HG03159 (cell line): ENCODE measurements at regions not wholly inside any gene's neighbourhood (a gene's known extent, or its start where the extent isn't known, plus 50 kb on each side); places are given as distances from the start of the nearest gene placed in this dataset.
"Not testable (repeated sequence)": the region's sequence is repeated elsewhere in the genome, so short reads cannot be mapped to it uniquely, and the experiment has no call there.

Experiments
- ATAC-seq: cut with Tn5 transposase; IDR thresholded peaks from one replicate; pipeline ENCODE4 v1.9.1; 2021; ENCODE audit warnings: mild to moderate bottlenecking, moderate library complexity; ENCODE audit not compliant: unreplicated experiment

DNA sequence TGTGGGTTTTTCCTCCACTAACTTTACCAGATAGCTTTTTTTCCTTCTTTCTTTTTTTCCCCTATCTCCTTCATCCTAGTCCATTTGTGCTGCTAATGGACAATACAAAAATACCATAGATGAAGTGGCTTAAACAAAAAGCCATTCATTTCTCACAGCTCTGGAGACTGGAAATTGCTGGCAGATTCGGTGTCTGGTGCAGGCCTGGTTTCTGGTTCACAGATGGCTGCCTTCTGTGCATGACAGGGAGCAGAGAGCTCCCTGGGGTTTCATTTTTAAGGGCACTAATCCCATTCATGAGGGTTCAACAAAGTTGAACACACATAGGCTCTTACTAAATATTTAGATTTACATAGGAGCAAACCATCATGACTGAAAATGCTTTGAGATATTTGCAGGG, 467.4 kb downstream of the TYW1 start:
- ATAC-seq, result no peak

- ATAC-seq, result no peak
Observed at GRCh38 chr7:67466109-67466508, 469.5 kb downstream of the TYW1 start.

DNA sequence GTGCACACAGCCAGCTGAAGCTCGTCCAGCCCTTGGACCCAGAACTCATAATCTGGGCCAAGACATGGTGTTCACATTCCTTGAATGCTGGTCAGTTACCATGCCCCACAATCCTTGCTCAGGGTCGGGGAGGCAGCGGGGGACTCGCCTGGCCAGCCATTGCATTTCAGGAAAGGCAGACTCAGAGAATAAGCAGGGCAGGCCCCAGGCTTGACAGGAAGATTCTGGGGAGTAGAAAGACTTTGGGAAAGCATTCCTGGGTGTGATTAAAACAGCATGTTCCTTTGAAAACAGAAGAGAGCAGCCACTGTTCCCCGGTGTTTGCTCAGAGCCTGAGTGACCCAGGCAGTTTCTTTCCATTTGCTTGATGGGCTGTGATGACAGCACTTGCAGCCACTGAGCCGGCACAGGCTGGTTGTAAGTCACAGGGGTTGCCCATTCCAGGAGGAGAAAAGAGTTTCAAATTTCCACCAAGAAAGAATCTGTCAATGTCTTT, 473.7 kb downstream of the TYW1 start:
- ATAC-seq, result no peak

- ATAC-seq, result no peak
Observed at GRCh38 chr7:67475293-67475692, 478.7 kb downstream of the TYW1 start.

GRCh38 chr7:67478066-67478465, 481.4 kb downstream of the TYW1 start:
- ATAC-seq, result no peak

DNA sequence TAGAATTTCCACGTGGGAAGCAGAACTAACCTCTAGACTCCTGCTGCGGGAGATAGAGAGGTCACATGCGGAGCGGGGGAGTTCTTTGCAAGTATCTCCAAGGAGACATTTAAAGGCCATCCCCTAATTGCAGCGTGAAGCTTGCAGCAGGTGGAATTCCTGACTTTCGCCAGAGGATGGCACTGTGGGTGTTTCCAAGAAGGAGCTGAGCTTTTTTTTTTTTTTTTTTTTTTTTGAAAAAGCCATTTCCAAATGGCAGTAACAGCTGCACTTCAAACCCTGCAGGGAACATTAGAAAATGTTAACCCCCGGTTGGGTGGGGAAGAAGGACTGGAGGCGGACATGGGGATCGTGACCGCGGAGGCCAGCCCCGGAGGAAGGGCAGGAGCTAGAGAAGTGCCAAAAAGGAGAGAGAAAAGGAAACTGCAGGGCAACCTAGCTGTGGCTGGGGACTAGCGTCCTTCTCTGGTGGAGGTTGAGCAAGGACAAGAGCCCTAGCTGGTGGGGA, 487.7 kb downstream of the TYW1 start:
- ATAC-seq, result no peak

DNA sequence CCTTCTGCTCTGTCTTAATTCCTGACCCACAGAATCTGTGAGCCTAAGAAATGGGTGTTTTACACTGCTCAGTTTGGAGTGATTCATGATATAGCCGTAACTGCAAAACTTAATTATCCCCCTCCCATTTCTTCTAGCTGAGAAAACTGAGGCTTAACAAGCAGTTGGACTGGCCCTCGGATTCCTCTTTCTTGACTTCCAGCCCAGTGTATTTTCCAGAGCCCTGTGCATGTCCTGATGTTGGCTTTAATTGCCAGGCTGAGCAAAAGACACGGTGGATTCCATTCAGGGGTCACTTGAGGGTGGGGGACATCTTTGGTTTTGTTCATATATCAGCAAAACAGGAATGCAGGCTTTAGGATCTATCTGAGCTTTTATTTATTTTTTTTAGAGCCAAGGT, 489.8 kb downstream of the TYW1 start:
- ATAC-seq, result no peak

- no peak for ATAC-seq
Observed at GRCh38 chr7:67487316-67487715, 490.7 kb downstream of the TYW1 start.

GRCh38 chr7:67489881-67490280, 493.2 kb downstream of the TYW1 start:
- ATAC-seq, result no peak

DNA sequence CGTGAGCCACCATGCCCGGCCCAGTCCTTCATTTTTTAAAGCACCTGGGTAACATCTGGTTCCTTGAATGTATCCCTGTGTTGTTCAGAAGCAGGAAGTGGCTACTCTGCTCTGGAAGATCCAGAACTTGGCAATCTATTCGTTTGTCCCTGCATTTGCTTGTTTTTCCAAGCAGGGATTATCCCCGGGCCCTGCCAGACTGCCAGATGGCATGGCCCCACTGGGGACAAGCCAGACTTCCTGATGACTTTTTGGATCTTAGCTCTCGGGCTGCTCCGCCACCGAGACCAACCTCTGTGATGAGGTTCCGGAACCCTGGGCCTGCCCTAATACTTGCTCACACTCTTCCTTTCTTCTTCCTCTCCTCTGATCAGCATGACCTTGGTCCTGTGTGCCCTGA, 496.7 kb downstream of the TYW1 start:
- no peak for ATAC-seq

DNA sequence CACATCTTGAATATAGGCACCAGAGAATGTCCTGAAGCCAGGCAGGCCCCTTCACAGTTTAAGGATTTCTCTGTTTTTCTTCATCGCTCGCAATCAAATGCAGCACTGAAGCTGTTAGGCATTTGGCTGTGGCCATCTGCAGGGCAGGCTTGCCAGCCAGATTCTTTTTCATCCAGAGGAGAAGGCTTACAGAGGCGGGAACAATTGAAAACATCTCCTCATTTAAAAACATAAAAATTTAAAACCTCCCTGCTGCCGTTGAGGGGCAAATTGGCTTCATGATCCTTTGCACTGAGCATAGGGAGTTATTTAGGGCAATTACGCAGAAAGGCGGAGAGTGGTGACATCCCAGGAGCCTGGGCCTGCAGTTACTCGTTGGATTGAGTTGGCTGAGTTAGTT, 500.0 kb downstream of the TYW1 start:
- no peak for ATAC-seq

GRCh38 chr7:67497914-67498313, 501.3 kb downstream of the TYW1 start:
- not testable (repeated sequence) for ATAC-seq

DNA sequence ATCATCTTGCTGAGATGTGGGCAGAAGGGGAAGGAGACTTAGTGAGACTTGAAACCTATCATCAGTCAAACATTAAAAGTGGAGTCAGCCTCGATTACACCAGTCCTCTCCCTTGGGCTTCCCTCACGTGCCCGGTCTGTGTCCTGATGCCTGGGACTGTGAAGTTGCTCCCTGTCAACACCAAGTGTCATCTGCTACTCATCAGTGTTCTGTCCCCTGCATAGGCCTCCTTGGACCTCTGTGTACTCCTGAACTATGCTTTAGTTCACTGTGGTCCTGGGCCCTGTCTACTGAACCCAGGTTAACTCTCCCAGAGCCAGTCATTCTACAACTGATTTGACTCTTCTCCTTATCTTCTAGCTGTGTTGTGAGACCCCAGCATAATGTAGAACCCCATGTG, 506.3 kb downstream of the TYW1 start:
- ATAC-seq, result no peak

DNA sequence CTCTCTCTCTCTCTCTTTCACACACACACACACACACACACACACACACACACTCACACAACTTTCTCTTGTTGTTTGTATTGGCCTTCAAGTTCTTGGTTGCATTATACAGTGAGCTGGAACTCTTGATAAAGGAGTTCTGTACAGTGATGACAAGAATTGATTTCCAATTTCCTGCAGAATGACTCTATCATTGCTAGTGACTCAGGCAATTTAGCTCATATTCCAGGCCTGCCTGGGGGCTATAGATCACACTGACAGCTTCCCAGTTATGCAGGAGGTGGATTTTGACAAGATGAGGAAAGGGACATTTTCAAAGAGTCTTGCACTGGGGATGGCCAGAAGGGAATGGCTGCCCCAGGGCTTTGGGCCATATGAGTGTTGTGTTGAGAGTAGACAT, 508.8 kb downstream of the TYW1 start:
- ATAC-seq, result no peak

DNA sequence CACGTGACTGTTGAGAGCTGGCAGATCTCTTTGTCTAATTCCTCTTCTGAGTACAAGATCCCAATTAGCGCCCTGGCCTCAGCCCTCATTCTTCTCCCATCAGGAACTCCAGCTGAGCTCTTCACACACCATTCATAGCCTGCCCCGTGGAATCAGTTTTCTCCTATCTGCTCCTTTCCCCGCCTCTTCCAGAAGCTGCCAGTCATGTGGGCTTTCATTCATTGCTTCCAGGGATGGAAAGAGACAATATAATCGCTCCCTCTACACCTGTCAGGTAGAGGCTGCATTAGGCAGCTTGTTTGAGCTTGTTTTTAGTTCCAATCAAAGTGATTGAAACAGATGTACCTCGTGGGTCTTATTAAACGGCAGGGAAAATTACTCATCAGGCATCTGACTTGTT, 515.8 kb downstream of the TYW1 start:
- ATAC-seq, result no peak

GRCh38 chr7:67518580-67518979, 521.9 kb downstream of the TYW1 start:
- ATAC-seq, result no peak

- ATAC-seq, result no peak
Observed at GRCh38 chr7:67519171-67519570, 522.5 kb downstream of the TYW1 start.

- ATAC-seq, result no peak
Observed at GRCh38 chr7:67522504-67522903, 525.9 kb downstream of the TYW1 start.

GRCh38 chr7:67523713-67524112, 527.1 kb downstream of the TYW1 start:
- no peak for ATAC-seq

DNA sequence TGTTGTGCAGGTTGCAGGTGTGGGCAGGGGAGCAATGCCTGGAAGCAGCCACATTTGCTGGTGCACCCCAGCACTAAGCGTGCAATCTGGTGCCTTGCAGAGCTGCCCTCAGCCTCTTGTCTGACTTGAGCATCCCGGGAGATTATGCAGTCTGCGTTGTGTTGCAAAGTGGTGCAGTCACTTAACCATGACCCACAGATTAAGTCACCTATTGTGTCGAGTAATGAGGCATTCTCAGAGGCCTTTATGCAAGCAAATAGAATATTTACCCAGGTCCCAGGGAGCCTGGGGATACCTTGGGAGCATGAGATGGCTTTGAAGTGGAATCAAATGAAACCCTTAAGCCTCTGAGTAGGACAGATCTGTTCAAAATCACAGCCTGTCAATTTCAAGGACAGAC, 529.0 kb downstream of the TYW1 start:
- ATAC-seq, result no peak

- ATAC-seq, result no peak
Observed at GRCh38 chr7:67535241-67535989, 538.8 kb downstream of the TYW1 start.

GRCh38 chr7:67542916-67543315, 546.3 kb downstream of the TYW1 start:
- ATAC-seq, result no peak
